Mammary epithelial cell (primary cell): ENCODE measurements at regions not wholly inside any gene's neighbourhood (a gene's known extent, or its start where the extent isn't known, plus 50 kb on each side); places are given as distances from the start of the nearest gene placed in this dataset.
"Not testable (repeated sequence)": the region's sequence is repeated elsewhere in the genome, so short reads cannot be mapped to it uniquely, and the experiment has no call there.

ENCODE experiments used
- EZH2 ChIP-seq: IDR thresholded peaks from 2 replicates; pipeline ENCODE4 v1.6.1; 2012; ENCODE audit warnings: low read length, inconsistent platforms, borderline replicate concordance
- TF ChIP-seq, protein P1 (sequence below), 2 donors: IDR thresholded peaks in 1 of 2; conservative IDR thresholded peaks in 1 of 2; 2 replicates each; pipeline ENCODE4 v1.5.1; 2011 to 2012; ENCODE audit warnings: inconsistent platforms in 2 of 2, low read length in 2 of 2, mild to moderate bottlenecking in 2 of 2, control low read depth in 1 of 2, low read depth in 1 of 2; ENCODE audit not compliant: insufficient read depth in 1 of 2; ENCODE audit errors: extremely low read depth in 1 of 2

DNA sequence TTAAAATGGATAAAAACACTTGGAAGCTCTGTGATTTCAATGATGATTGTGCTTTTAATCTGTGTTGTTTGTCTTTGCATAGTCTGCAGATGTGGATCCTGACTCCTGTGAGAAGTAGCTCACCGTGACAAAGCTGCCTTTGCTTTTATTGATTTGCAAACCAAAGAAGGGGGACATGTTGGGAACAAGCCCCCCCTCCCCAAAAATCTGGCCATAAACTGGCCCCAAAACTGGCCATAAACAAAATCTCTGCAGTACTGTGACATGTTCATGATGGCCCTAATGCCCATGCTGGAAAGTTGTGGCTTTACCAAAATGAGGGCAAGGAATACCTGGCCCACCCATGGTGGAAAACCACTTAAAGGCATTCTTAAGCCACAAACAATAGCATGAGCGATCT is 202.4 kb downstream of the YTHDC2 start:
- TF ChIP-seq EZH2, result not testable (repeated sequence)
- TF ChIP-seq, protein P1, sequence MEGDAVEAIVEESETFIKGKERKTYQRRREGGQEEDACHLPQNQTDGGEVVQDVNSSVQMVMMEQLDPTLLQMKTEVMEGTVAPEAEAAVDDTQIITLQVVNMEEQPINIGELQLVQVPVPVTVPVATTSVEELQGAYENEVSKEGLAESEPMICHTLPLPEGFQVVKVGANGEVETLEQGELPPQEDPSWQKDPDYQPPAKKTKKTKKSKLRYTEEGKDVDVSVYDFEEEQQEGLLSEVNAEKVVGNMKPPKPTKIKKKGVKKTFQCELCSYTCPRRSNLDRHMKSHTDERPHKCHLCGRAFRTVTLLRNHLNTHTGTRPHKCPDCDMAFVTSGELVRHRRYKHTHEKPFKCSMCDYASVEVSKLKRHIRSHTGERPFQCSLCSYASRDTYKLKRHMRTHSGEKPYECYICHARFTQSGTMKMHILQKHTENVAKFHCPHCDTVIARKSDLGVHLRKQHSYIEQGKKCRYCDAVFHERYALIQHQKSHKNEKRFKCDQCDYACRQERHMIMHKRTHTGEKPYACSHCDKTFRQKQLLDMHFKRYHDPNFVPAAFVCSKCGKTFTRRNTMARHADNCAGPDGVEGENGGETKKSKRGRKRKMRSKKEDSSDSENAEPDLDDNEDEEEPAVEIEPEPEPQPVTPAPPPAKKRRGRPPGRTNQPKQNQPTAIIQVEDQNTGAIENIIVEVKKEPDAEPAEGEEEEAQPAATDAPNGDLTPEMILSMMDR (conservative IDR thresholded peaks at IDR 0.05 in 1 of 2, IDR thresholded peaks at IDR 0.05 in 1 of 2; ENCODE audit: extremely low read depth in 1 of 2, insufficient read depth in 1 of 2, low read depth in 1 of 2, low read length in 2 of 2), result not testable (repeated sequence)
